GM03348 (cell line): ENCODE measurements at regions not wholly inside any gene's neighbourhood (a gene's known extent, or its start where the extent isn't known, plus 50 kb on each side); places are given as distances from the start of the nearest gene placed in this dataset.
"Not testable (repeated sequence)": the region's sequence is repeated elsewhere in the genome, so short reads cannot be mapped to it uniquely, and the experiment has no call there.

Source experiments
- DNase-seq: peaks from one replicate; pipeline ENCODE4 v3.0.0; 2012; ENCODE audit warnings: low spot score

GRCh38 chr22:47405222-47405621, 642.8 kb downstream of the TBC1D22A start:
- not testable (repeated sequence) for DNase-seq

- no peak for DNase-seq
Observed at GRCh38 chr22:47402876-47403525, 640.6 kb downstream of the TBC1D22A start.

DNA sequence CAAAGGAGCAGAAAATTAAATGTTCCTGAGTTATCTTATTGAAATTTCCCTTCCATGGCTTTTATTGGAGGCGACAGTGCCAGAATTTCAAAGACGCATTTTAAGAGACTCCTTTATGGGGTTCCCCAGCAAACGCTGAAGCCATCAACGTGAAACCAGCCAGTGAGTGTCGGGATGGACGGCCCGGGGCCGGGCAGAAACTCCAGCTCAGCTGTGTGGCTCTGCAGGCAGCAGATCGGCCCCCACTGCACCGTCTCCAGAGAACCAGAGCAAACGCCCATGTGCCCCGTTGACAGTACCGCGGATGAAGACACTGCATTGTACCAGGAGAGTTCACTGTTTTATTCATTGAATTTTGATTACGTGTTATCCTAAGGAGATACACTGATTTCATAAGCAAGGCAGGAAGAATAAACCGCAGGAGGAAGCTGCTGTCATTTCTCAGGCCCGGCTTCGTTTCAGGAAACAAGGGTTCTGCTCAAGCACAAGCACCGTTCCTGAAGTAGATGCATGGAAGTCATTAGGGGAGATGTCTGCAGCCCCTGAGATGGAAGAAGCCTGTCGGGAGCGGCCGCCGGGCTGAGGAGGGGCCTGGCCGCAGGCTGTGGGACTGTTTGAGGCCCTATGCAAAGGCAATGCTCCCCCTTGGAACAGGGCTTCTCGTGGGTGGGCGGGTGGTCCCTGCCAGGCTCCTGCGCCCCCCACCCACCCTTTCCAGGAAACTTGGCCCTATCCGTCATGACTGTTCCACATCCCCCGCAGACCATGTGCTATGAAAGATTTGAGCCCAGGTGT, 639.7 kb downstream of the TBC1D22A start:
- no peak for DNase-seq

DNA sequence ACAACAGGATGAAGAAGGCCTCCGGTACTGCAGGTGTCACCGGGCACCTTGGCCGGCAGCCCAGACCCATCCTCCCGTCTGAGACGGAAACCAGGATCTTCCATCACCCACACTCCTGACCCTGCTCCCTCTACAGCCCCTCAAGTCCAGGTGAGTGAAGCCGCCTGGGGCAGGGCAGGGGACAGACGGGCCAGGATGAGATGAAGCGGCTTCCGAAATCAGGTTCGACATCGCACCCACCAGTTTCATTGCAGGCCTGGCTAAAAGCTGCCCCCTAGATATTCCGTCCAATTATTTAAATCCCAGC, 639.1 kb downstream of the TBC1D22A start:
- DNase-seq: no peak

- DNase-seq: no peak
Observed at GRCh38 chr22:47400701-47401591, 638.5 kb downstream of the TBC1D22A start.

DNA sequence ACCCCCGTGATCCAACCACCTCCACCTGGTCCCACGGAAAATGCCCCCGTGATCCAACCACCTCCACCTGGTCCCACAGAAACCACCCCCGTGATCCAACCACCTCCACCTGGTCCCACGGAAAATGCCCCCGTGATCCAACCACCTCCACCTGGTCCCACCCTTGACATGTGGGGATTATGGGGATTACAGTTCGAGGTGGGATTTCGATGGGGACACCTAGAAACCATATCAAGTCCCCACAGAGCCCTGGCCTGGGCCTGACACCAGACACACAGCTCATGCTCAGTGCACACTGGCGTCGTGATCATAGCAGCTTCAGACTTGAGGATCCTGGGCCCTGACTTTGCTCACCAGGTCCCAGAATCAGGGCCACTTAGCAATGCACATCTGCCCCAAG, 637.7 kb downstream of the TBC1D22A start:
- not testable (repeated sequence) for DNase-seq

- DNase-seq: no peak
Observed at GRCh38 chr22:47398921-47399790, 636.7 kb downstream of the TBC1D22A start.

DNA sequence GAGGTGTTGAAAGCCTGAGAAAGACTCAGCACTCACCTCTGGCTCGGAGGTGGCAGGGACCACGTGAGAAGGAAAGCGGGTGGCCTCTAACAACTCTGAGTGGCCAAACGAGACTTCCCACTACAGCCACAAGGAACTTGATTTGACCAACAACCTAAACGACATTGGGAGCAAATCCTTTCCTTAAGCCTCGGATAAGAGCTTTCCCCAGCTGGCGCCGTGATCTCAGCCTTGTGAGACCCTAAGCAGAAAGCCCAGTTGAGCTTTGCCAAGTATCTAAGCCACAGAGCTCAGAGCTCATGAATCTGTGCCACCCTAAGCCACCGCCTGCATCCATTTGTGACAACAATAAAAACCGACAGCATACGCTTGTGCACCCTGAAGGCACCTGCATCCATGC, 636.0 kb downstream of the TBC1D22A start:
- no peak for DNase-seq

GRCh38 chr22:47397673-47398072, 635.2 kb downstream of the TBC1D22A start:
- DNase-seq: no peak

DNA sequence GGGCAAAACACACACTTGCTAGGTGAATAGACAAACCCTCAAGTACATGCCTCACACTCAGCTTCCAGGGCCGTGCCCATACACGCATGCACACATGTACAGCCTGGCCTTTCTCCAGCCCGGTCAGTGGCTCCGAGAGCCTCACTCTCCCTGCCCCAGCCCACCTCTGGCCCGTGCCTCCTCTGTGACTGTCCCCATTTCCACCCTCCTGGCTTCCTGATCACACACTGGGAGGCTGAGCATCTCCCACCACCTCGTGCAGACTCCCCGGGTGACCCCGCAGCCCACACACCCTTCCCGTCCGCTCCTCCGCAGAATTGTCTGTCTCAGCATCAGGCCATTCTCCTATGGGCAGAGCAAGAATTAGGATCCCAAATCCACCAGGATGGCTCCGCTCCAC, 634.1 kb downstream of the TBC1D22A start:
- no peak for DNase-seq

DNA sequence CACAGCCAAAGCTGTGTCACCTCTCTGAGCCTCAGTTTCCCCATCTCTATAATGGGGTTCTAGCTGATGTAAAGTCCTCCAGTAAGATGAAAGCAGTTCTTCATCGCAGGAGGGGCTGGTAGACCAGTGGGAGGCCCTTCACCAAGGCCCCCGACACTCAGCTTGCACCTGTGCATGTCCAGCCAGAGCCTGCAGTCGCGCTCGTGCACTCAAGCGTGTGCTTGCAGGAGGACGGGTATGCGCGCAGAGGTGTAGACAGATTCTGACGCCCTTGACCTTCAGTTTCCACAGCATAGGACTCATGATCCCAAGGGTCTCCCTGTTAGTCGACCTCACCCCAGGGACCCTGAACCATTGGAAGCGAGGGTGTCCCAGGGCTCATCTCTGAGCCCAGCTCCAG, 633.7 kb downstream of the TBC1D22A start:
- DNase-seq: no peak

DNA sequence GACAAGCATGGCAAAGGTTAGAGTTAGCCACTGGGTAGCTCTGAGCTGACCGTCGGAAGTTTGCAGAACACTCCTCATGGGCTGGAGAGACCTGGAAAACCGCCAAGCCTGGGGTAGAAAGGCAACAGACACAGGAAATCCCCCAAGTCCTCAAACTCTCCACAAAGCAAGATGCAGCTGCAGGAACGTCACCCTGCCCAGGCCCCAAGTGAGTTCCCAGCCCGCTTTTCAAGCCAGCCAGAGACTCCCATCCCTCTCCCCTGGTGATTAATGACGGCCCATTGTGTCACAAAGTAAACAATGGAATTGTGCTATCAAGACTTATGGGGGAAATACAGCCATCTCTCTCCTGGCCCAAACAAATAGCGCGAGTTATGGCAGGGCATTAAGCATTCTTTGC, 633.0 kb downstream of the TBC1D22A start:
- DNase-seq: no peak

- no peak for DNase-seq
Observed at GRCh38 chr22:47394504-47395440, 632.3 kb downstream of the TBC1D22A start.

DNA sequence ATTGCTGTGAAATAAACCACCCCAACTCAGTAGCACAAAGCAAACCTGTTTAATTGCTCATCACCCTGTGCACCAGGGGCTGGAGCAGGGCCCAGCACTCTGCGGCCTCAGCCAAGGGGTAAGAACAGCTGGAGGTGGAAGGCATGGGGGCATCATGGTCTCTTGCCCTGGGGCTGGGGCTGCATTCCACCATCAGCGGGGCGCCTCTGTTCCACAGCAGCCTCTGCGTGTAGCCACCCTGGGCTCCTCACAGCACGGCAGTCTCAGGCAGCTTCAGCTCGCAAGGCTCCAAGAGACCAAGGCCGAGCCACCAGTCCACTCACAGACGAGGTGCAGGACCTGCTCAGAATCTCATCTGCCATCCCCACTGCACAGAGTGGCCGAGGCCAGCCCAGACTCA, 630.7 kb downstream of the TBC1D22A start:
- DNase-seq: no peak

DNA sequence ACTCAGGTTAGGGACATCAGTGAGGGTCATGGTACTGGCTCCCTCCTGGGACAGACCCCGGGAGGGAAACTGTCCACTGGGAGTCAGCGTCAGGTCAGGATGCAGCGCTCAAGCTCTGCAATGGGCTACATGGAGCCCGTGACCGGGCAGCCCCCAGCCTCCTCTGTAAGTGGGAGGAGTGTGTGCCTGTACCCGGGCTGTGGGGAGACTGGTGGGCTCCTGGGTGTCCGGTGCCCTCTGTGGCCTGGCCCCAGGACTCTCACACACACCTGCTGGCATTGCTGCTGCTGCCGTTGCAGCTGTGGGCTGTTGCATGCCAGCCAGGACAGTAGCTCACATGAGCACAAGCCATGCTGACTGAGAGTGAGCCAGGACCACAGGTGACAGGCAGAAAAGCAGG, 630.3 kb downstream of the TBC1D22A start:
- no peak for DNase-seq

GRCh38 chr22:47392054-47392347, 629.6 kb downstream of the TBC1D22A start:
- no peak for DNase-seq

- DNase-seq: no peak
Observed at GRCh38 chr22:47391169-47392053, 629.0 kb downstream of the TBC1D22A start.

- DNase-seq: no peak
Observed at GRCh38 chr22:47390026-47390970, 627.8 kb downstream of the TBC1D22A start.

DNA sequence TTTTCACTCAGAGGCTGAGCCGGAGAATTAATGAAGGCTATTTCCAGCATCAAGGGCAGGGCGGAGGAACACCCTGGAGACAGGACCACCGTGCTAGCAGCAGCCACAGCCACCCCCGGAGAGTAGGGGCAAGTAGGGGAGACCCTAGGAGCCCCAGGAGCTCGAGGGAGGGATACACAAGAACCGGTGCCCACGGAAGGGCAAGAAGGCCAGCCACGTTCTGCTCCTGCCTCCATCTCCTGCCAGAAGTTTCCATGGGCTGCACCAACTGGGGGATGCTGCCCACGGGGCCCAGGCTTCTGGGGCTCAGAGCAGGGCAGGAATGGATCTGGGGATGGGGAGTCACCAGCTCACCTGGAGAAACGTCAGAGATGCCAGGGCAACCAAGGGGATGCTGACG, 626.8 kb downstream of the TBC1D22A start:
- DNase-seq: no peak
